Lower lobe of right lung (tissue), 2 donors: ENCODE measurements at regions not wholly inside any gene's neighbourhood (a gene's known extent, or its start where the extent isn't known, plus 50 kb on each side); places are given as distances from the start of the nearest gene placed in this dataset.

Experiments used
- ATAC-seq, 2 donors: fragments of 200-7000 bp; cut with Tn5 transposase; one replicate each; pipeline ENCODE4 v1.9.1; 2020 to 2022; ENCODE audit warnings: mild to moderate bottlenecking in 2 of 2, moderate library complexity in 2 of 2
- DNase-seq: peaks from one replicate; pipeline ENCODE4 v3.0.0-alpha.2; 2020
- H3K27ac ChIP-seq: fragments of 200-600 bp; one replicate; pipeline ENCODE4 v1.8.0; 2022
- H3K27me3 ChIP-seq: fragments of 200-600 bp; one replicate; pipeline ENCODE4 v1.8.0; 2022; ENCODE audit warnings: low read depth
- H3K36me3 ChIP-seq: fragments of 200-600 bp; one replicate; pipeline ENCODE4 v1.8.0; 2022; ENCODE audit warnings: mild to moderate bottlenecking
- H3K4me1 ChIP-seq: fragments of 200-600 bp; one replicate; pipeline ENCODE4 v1.8.0; 2022
- H3K4me3 ChIP-seq: fragments of 200-600 bp; one replicate; pipeline ENCODE4 v1.8.0; 2022; ENCODE audit warnings: mild to moderate bottlenecking
- H3K9me3 ChIP-seq: fragments of 200-600 bp; one replicate; pipeline ENCODE4 v1.8.0; 2022
- intact Hi-C: fragments of 100-400 bp; cut with DNase I; formaldehyde crosslinking; loops from one replicate; pipeline ENCODE4 v1.11.0; 2022
- TF ChIP-seq, protein P1 (sequence below): fragments of 200-600 bp; IDR thresholded peaks from one replicate; pipeline ENCODE4 v1.8.0; 2022; ENCODE audit warnings: antibody characterized with exemption, mild to moderate bottlenecking
- donor health status: DM: no; HTN: yes; CAD: no; lungs with severe emphysema.

DNA sequence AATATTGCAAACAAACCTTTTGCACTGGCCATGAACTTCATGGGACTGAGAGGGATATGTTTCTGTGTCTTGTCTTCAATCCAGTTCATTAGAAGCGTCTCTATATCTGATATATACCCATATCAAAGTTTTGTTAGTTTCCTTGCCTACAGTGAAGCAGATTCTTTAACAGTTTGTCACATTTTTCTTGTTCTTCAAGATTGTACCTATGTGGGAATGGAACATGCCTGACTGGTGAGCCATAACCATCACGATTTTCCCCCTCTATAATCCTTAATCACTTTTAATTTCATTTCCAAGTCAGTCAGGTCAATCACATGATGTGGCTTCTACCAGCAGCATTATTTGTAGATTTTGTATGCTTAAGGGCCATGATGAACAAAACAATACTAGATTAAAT is 197.1 kb upstream of the PDE5A start:
- intact Hi-C loops: no loop called here
- DNase-seq: no peak
- Histone ChIP-seq H3K4me1 (no peaks in the 10 kb centered on the region), H3K27me3 (no peaks in the 10 kb centered on the region), H3K9me3 (no peaks in the 10 kb centered on the region), H3K4me3 (no peak overlapping the region), H3K27ac (no peak overlapping the region), H3K36me3 (no peaks in the 10 kb centered on the region)
- ATAC-seq: no peak
- TF ChIP-seq, protein P1, sequence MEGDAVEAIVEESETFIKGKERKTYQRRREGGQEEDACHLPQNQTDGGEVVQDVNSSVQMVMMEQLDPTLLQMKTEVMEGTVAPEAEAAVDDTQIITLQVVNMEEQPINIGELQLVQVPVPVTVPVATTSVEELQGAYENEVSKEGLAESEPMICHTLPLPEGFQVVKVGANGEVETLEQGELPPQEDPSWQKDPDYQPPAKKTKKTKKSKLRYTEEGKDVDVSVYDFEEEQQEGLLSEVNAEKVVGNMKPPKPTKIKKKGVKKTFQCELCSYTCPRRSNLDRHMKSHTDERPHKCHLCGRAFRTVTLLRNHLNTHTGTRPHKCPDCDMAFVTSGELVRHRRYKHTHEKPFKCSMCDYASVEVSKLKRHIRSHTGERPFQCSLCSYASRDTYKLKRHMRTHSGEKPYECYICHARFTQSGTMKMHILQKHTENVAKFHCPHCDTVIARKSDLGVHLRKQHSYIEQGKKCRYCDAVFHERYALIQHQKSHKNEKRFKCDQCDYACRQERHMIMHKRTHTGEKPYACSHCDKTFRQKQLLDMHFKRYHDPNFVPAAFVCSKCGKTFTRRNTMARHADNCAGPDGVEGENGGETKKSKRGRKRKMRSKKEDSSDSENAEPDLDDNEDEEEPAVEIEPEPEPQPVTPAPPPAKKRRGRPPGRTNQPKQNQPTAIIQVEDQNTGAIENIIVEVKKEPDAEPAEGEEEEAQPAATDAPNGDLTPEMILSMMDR: no peak

DNA sequence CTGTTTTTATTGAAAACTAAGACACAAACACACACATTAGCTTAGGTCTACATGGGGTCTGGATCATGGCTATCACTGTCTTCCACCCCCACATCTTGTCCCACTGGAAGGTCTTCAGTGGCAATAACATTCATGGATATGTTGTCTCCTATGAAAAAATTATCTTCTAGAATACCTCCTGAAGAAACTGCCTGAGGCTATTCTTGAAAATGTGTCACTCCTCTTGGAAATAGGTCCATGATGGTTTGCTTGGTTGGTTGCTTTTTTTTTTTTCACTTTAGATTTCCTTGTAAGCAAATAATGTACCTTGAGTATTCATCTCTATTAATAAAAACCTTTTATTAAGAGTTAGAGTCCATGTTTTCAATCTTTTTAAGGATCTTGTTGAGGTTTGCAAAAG is 195.3 kb upstream of the PDE5A start:
- Histone ChIP-seq H3K27ac (no peak overlapping the region), H3K4me1 (no peaks in the 10 kb centered on the region)
- TF ChIP-seq, protein P1: no peak

DNA sequence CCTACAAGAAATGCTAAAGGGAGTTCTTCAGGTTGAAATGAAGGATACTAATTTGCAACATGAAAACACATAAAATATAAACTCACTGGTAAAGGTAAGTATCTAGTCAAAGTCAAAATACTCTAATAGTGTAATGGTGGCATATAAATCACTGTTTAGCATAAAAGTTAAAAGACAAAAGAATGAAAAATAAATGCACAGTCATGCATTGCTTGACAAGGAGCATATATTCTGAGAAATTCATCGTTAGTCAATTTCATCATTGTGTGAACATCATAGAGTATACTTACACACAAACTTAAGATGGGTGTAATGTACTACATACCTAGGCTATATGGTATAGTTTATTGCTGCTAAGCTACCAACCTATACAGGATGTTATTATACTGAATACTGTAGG is 194.4 kb upstream of the PDE5A start:
- no peaks in the 10 kb centered on the region for H3K27me3 ChIP-seq
- DNase-seq (no peak), ATAC-seq (no peak)
- H3K4me3 ChIP-seq: no peak overlapping the region
- intact Hi-C loops: no loop called here
- H3K4me1 ChIP-seq: no peaks in the 10 kb centered on the region
- TF ChIP-seq, protein P1: no peak
- H3K36me3 ChIP-seq: no peaks in the 10 kb centered on the region
- H3K27ac ChIP-seq: no peak overlapping the region
- no peaks in the 10 kb centered on the region for H3K9me3 ChIP-seq

More for the DNA sequence above, 195.3 kb upstream of the PDE5A start:
- DNase-seq: no peak
- H3K9me3 ChIP-seq: no peaks in the 10 kb centered on the region
- H3K4me3 ChIP-seq: no peak overlapping the region
- H3K27me3 ChIP-seq: no peaks in the 10 kb centered on the region
- no peak for ATAC-seq
- intact Hi-C loops: no loop called here
- H3K36me3 ChIP-seq: no peaks in the 10 kb centered on the region

DNA sequence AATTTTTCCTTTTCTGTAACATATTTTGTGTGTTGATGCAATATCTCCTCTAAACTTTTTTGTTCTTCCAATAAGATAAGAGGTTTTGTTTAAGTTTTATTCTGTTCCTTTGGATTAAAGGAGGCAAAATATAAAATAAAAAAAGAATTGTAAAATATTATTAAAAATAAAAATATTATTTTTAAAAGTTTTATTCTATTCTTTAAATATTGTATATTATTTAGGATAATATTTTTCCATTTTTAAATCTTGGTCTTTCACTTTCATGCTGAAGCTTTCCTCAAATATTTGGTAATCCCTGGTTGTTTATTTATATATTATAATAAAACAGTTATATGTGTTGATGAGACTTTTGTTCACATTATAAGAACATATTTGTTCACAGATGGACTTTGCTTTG is 187.9 kb upstream of the PDE5A start:
- no peak for DNase-seq
- ATAC-seq: no peak

DNA sequence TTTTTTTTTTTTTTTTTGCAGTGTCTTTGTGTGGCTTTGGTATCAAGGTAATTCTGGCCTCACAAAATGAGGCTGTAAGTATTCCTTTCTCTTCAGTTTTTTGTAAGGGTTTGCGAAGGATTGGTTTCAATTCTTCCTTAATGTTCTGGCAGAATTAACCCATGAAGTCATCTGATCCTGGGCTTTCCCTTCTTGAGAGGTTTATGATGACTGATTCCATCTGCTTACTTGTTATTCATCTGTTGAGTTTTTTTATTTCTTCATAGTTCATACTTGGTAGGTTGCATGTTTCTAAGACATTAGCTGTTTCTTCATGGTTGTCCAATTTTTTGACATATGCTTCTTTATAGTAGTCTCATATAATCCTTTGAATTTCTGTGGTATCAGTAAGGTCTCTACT is 181.4 kb upstream of the PDE5A start:
- no peak for ATAC-seq
- Histone ChIP-seq H3K27ac (no peak overlapping the region), H3K9me3 (no peaks in the 10 kb centered on the region)

More for the DNA sequence above, 187.9 kb upstream of the PDE5A start:
- Histone ChIP-seq H3K4me3 (no peak overlapping the region), H3K36me3 (no peaks in the 10 kb centered on the region), H3K4me1 (no peaks in the 10 kb centered on the region), H3K27ac (no peak overlapping the region), H3K9me3 (no peaks in the 10 kb centered on the region), H3K27me3 (no peaks in the 10 kb centered on the region)
- intact Hi-C loops: no loop called here
- TF ChIP-seq, protein P1: no peak

More for the DNA sequence above, 181.4 kb upstream of the PDE5A start:
- no peaks in the 10 kb centered on the region for H3K36me3 ChIP-seq
- no peak overlapping the region for H3K4me3 ChIP-seq
- H3K4me1 ChIP-seq: no peaks in the 10 kb centered on the region
- TF ChIP-seq, protein P1: no peak
- DNase-seq: no peak
- intact Hi-C loops: no loop called here
- no peaks in the 10 kb centered on the region for H3K27me3 ChIP-seq
